Hippocampal formation (tissue), 2 donors: ENCODE measurements at regions not wholly inside any gene's neighbourhood (a gene's known extent, or its start where the extent isn't known, plus 50 kb on each side); places are given as distances from the start of the nearest gene placed in this dataset.

Experiments used
- DNase-seq, 2 donors: peaks; one replicate each; lab custom pipeline; 2025; lab: John Stamatoyannopoulos, UW

DNA sequence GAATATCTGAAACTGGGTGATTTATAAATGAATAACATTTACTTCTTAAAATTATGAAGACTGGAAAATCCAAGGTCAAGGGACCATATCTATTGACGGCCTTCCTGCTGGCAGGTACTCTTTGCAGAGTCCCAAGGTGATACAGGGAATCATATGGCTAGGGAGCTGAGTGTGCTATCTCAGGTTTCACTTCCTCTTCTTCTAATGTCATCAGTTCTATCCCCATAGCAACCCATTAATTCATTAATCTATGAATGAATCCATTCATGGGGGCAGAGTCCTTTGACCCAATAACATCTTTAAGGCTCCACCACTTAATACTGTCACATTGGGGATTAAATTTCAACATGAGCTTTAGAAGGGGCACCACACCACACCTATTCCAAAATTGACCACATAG, 772.0 kb downstream of the HACE1 start:
- DNase-seq, result no peak

DNA sequence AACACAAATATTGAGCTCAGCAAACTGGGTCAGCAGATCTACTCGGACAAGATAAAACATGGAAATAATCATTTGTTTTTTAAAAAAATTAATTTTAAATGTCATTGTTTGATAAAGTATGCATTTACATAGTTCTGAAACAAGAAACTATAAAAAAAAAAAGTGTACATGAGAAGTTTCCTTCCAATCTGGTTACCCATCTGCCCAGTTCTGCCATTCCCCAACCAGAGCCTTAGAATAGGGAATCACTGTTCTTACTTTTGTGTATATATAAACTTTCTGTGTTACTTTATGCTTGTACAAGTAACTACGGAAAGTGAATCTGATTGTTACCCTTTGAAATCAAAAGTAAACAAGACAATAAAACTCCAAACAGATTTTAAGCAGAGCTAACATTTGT, 791.4 kb downstream of the HACE1 start:
- DNase-seq, result no peak

DNA sequence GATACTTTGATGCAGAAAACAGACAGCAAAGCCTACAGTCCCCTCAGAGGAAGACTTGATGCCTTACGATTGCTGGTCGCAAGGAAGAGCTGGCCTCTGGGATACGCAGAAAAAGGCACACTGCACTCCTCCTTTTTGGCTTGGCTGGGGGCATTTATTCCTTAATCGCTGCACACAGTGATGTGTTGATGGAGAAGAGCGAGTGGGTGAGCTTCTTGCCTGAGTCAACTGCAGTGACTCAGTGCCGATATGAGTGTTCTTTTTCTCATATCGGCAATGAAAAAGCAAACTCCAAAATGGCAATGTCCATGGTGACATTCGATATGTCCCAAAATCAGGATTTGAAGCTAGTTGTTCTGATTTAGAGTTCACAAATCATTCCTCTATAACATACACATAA, 794.8 kb downstream of the HACE1 start:
- DNase-seq, result no peak

DNA sequence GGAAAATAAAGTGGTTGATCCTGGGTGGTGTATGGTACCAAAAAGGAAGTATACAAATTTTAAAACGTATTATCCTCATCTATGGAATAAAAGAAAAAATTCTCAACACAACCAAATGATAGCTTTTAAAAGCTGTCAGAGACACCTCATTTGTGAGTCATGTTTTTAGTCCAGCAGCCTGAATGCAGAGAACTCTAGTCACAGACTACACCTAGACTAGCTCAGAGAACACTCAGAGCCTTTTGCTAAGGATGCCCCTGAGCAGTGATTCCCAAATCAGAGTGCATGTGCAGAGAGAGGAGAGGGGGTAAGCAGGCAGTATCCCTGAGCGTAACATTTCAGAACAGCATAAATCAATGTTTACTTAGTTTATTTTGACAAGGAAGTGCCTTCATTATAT, 809.3 kb downstream of the HACE1 start:
- DNase-seq, result no peak

DNA sequence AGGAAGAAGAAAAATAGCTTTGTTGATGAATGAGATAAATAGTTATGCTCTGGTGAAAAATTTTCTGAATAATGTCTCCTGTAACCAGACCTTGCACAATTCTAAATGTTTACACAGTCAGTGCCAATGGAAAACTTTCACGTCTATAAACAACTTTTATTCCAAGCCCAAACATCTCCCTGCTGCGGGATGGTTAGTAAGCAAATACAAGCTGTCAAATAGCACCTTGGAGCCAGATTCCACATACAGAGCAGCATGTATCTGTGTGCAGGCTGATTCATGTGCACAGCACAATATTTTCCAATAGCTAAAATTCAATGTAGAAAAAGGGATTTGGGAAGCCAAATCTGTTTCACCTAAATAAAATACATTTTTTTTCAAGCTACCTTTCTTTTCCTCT, 813.3 kb downstream of the HACE1 start:
- no peak for DNase-seq

DNA sequence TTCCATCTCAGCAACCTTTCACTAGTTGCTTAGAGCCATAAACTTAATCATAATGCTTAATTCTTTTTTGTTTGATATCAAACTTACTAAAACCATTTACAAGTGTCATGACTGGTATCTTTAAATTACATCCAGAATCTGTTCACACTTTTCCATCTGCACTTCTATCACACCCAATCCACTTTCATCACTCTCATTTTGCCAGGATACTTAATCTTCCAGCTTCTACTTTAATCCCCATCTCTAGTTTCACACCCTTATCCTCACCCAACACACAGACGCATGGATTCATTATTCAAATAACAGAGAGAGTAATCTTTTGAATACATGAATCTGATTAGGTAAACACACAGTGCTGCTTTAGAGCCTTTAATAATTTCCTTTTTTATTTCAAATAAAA, 828.4 kb downstream of the HACE1 start:
- DNase-seq, result no peak

DNA sequence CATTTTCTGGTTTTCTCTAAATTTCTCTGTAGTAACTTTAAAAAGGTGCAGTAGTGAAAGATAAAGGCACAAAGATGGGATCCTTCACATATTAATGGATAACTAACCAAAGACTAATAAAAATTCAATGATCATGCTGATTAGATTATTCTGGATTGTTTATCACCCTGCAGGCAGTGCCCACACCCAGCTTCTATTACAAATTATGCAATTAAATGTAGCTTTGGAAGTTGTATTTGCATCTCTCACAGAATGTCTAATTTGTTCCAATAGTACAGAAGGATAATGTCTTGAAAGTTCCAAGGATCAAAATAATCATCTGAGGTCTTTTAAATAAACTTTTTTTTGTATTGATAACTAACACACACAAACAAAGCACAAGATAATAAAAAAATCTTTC, 837.6 kb downstream of the HACE1 start:
- no peak for DNase-seq

DNA sequence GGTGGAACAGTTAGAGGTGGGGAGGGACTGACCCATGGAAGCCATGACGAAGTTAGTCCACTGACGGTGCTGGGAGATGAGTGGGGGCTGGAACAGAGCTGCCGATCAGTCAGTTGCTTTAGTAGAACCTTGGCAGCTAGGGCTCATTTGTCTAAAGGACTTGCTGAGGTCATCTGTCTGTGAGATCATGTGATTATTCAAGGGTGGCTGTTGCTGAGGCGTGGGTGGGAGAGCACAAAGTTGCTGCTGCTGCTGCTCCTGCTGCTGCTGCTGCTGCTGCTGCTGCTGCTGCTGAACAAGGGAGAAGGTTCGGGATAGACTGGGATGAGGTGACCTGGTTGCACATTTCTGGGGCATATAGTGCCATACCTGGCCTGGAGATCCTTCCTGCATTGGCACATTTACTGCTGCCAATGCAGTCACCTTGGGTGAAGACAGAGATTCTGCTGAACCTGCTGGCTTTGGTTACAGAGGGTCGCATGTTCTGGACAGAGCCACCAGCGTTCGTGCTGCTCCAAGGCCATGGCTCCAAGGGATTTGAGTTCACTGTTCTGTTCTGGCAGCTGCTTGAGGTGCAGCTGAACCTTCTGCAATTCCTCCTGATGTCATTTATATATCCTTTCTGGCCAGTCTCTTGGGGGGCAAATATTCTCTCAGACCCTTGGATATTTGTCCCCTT, 840.5 kb downstream of the HACE1 start:
- no peak for DNase-seq

DNA sequence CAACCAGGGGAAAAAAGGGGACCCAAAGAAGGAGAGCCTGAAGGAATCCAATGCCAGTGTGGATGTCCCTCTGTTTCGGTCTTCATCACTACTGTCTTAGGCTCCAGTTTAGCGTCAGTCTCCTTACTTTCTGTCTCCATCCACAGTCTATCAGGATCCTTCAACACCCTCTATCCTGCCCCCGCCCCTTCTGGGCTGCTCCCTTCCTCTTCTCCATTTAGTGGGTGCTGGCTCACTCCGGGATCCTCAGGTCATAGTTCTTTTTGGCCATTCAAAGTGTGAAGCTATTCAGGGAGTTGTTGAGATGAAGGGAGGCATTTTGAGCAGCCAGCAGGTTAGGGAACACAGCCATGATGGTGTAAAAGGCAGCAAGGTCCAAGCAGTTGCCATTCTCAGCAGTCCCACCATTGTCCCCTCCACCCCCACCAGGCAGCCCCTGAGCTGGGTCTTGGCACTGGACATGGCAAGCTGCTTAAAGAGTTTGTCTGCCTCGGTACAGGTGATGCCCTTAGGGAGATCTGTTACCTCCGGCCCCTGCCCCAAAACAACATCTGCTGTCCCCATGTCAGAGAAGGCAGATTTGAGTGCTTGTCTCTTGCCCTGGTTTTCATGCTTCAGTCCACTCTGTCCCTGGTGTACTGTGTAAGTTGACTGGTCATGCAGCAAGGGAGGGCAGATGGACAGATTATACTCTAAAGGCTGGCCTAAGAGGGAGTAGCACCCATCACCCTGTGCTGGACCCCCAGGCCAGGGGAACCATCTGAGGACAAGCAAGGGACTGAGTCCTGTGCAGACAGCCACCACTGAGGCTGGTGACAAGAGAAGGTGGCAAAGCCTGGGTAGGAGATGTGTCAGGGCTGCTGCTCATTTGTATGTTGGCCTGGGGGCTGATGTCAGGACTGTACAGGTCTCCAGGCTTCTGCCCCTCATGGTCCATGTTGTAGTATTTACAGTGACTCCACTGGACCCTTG, 842.0 kb downstream of the HACE1 start:
- no peak for DNase-seq

DNA sequence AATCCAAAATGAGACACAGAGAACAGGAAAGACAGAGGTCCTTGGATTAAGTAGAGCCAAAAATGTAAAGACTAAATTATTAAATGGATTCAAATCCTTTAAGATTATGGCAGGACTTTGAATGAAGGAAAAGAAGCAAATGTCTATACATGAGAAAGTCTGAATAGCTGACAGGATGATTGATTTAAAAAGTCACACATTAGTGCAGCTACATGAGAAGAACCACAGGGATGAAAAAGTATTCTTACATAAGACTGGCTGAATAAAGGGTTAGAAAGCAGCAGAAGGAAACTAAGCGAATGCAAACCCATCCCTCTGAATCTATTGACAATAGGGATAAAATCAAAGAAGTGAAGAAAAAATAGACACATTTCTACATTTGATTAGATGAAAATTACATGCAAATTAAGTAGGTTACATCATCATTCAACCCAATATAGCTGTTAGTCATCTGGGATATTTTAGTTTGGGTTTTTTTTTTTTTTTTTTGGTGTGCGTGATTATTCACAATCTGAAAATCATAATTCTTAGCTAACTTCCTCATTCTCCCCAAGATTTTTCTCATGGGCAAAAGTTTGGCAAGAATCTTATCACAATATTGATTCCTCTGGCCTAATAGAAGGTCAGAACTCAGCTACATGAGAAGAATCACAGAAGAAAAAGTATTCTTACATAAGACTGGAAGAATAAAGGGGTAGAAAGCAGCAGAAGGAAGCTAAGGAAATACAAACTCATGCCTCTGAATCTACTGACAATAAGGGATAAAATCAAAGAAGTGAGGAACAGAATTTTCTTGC, 845.4 kb downstream of the HACE1 start:
- no peak for DNase-seq

DNA sequence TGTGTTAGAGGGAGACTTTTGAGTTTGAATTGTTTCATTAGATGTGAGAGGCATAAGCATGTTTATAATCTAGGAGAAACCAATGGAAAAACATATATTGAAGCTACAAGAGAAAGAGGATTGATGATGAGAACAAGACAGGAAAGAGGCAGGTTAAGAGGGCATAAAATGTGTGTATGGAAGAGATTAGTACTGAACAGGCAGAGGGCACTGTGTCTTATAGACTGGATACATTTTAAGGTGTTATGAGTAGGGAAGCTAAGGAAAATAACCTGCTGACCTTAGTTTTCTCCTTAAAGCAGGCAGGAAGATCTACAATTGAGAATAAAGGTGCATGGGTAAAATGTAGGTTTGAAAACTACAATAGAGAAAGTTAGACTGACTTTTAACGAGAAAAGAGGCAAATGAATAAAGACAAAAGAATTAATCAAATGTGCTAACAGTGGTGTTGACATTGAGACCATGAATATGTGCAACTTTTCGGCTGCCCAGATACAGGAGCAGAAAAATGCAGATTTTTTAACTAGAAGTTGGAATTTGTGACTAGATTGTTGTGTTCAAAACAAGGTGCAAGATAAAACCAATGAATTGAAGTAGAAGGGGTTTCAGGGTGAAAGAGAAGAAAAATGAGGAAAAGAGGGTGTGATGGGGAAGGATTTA, 846.3 kb downstream of the HACE1 start:
- DNase-seq, result no peak

DNA sequence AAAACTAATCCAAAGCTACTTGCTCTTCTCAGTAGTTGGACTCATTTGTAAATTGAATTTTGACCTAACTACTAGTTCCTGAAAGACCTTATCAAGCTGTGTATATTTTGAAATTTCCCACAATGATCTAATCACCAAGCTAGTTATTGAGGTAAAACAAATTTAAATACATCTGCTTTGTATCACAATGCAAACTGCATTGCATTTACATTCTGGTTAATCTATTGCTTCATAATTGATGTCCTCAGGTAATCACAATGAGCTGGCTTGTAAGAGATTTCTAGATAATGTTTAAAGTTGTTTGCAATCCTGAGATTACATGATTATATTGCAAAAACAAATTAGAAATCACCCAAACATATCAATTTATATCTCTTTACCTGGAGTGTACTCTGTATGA, 848.8 kb downstream of the HACE1 start:
- DNase-seq, result no peak

DNA sequence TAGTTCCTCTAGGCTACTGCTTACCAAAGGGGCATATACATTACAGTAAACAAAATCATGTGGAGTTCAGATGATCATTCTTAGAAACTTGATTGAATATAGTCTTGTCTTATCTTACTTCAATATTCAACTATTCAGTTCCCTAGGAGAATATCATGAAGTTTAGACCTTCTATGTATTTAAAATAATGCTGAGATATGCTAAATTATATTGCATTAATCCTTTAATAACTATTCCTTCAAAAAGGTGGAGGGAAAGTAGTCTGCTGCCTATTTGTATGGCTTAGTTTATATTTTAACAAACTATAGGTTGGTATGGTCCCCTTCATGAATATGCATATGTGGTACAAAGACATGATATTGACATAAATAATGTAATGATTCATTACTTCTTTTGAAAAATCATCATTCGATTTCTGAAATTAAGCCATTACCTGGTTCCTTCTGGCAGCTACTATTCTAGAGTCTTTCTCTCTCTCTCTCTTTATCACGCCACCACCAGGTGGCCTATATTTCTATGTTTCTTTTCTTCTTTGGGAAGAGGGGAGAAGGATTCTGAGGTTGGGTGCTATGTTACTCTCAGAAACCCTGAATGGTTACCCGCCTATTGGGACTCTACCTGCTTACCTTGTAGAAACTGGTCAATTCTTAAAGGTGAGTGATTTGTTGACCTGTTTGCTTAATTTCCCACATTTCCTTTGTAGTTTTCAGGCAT, 855.8 kb downstream of the HACE1 start:
- no peak for DNase-seq

DNA sequence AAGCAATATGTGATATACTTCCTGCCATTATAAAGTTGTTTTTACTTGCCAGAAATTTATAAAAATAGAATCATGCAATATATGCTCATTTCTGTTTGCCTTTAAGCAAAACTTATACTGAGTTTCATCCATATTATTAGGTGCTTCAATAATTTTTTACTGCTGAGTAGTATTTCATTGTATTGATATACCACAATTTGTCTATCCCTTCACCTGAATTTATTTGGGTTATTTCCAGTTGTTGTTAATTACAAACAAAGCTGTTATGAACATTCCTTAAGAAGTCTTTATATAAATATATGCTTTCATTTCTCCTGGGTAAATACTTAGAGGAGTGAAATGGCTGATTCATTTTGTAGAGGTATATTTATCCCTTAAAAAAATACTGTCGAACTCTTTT, 864.1 kb downstream of the HACE1 start:
- DNase-seq, result no peak

DNA sequence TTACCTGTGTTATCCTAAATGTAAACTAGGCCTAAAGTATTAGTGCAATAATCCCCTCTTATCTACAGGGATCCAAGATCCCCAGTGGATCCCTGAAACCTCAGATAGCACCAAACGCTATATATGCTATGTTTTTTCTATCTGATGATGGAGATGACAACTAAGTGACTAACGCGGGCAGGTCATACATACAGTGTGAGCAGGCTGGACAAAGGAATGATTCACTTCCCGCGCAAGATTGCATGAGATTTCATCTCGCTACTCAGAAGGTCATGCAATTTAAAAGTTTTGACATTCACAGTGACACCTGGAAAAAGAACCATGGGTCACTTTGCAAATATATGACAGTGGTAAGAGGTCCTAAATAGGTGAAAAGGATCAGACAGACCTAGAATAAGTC, 875.9 kb downstream of the HACE1 start:
- no peak for DNase-seq

DNA sequence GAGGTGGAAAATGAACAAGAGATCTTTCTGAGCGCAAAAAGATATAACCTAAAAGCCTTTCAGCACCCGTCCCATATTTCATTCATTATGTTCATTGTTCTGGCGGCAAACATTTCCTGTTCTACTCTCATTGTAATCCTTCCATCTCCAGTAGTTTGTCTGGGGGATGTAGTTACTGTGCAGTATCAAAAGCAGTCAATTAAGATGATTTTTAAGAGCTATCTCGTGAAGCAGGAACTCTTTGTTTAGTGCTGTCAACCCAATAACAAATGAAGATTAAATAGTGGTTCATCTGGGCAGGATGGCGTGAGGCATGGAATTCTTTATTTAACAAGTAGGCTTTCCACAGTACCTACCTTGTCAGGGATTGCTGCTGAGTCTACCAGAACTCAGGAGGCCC, 876.7 kb downstream of the HACE1 start:
- no peak for DNase-seq

DNA sequence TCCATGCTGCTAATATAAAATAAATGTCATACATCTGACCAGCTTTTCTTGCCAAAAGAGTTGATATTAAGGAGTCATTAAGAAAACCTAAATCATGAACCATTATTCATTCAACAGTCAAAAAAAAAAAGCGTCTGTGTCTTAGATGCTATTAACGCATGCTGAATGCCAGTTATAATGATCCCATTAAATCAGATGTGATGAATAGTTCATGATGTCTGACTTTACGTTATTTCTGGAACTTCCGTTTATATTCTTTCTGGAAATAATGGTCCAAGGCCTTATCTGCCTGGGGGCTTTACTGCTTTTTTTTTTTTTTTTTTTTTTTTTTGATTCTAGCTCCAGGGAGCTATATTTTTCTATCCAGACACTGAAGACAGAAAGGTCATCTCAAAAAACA, 877.1 kb downstream of the HACE1 start:
- DNase-seq, result no peak

DNA sequence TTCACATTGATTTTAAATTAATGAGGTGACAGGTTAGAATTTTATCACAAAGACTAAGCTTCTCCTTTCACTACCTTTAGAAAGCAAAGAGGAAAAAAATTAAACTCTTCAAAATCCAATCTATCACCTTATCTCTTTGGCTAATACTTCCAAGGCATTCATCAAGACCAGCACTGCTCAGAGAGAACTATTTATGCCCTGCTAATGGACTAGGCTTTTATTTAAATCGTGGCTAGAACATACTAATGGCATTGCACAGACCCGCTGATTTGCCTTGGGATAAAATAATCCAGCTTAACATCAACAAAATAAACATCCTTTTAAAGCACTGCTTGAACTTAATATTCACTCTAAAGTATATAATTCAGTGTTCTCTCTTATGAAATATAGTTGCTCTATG, 880.4 kb downstream of the HACE1 start:
- DNase-seq, result no peak

DNA sequence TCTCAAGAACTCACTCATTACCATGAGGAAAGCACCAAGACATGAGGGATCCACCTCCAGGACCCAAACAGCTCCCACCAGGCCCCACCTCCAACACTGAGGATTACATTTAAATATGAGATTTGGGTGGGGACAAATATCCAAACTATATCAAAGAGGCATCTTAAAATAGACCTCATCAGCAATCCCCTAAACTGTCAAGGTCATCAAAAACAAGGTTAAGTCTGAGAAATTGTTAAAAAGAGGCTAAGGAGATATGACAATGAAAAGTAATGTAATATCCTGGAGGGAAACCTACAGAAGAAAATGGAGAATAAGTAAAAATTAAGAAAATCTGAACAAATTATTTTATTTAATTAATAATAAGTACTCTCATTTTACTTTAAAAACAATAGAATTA, 922.3 kb downstream of the HACE1 start:
- no peak for DNase-seq

DNA sequence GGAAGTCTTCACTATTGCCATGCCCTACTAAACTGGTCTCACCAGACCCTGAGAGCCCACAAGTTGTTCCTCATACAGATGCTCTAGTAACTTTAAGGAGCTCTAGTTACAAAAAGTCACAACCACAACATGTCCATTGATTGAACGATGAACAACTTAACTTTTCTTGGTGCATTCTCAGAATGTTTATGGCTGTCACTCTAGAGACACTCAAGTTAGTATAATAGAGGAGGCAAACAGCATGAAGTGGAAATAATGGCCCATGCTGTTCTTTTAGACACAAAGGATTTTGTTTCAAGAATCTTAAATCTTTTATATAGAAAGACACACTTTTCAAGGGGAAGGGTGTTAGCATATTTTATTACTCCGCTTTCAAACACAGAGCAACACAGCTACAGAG, 934.4 kb downstream of the HACE1 start:
- no peak for DNase-seq

DNA sequence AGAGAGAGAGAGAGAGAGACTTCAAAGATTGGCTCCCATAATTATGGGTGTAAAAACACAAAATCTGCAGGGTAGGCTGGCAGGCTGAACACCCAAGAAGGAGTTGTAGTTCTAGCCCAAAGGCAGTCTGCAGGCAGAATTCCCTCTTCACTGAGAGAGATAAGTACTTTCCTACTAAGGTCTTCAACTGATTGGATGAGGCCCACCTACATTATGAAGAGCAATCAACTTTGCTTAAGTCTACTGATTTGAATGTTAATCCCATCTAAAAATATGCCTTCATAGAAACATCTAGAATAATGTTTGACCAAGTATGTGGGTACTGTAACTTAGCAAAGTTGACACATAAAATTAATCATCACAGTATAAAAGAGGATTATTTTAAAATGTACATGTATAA, 949.7 kb downstream of the HACE1 start:
- no peak for DNase-seq
